H9 (cell line): ENCODE measurements at regions not wholly inside any gene's neighbourhood (a gene's known extent, or its start where the extent isn't known, plus 50 kb on each side); places are given as distances from the start of the nearest gene placed in this dataset.

ENCODE experiments used
- DNase-seq: peaks from one replicate; pipeline ENCODE4 v3.0.0-alpha.2; 2017
- H2AFZ ChIP-seq: one replicate; pipeline ENCODE4 v1.6.1; 2013; ENCODE audit warnings: mild to moderate bottlenecking, low read length, control low read depth, moderate library complexity
- H2AK5ac ChIP-seq: 2 replicates; pipeline ENCODE4 v1.6.1; 2013; ENCODE audit warnings: low read length, control low read depth, mixed read lengths; ENCODE audit not compliant: insufficient read length
- H2BK120ac ChIP-seq: one replicate; pipeline ENCODE4 v1.6.1; 2013; ENCODE audit warnings: low read depth, mild to moderate bottlenecking, low read length, control low read depth, inconsistent platforms; ENCODE audit not compliant: poor library complexity, severe bottlenecking
- H2BK12ac ChIP-seq: 2 replicates; pipeline ENCODE4 v1.6.1; 2013; ENCODE audit warnings: low read length, control low read depth, mixed read lengths, low read depth; ENCODE audit not compliant: insufficient read length
- H2BK15ac ChIP-seq: 2 replicates; pipeline ENCODE4 v1.6.1; 2013; ENCODE audit warnings: low read depth, low read length, control low read depth
- H2BK20ac ChIP-seq: one replicate; pipeline ENCODE4 v1.6.1; 2013; ENCODE audit warnings: low read depth, mild to moderate bottlenecking, low read length, control low read depth, inconsistent platforms; ENCODE audit not compliant: poor library complexity, severe bottlenecking
- H2BK5ac ChIP-seq: 2 replicates; pipeline ENCODE4 v1.6.1; 2013; ENCODE audit warnings: low read length, control low read depth, mixed read lengths; ENCODE audit not compliant: insufficient read length
- H3K14ac ChIP-seq: 2 replicates; pipeline ENCODE4 v1.6.1; 2013; ENCODE audit warnings: low read length, control low read depth; ENCODE audit not compliant: insufficient read depth
- H3K18ac ChIP-seq: 2 replicates; pipeline ENCODE4 v1.6.1; 2013; ENCODE audit warnings: low read depth, mild to moderate bottlenecking, mixed read lengths, low read length, control low read depth; ENCODE audit not compliant: insufficient read length
- H3K23ac ChIP-seq: 2 replicates; pipeline ENCODE4 v1.6.1; 2013; ENCODE audit warnings: low read length, control low read depth, mixed read lengths, low read depth; ENCODE audit not compliant: insufficient read length
- H3K23me2 ChIP-seq: 2 replicates; pipeline ENCODE4 v1.6.1; 2013; ENCODE audit warnings: low read depth, mild to moderate bottlenecking, mixed read lengths, low read length, control low read depth; ENCODE audit not compliant: insufficient read length, poor library complexity, severe bottlenecking
- H3K27ac ChIP-seq: 2 replicates; pipeline ENCODE4 v1.5.1; 2013; ENCODE audit warnings: low read length, control low read depth, mixed read lengths, low read depth; ENCODE audit not compliant: insufficient read length
- H3K27me3 ChIP-seq: 2 replicates; pipeline ENCODE4 v1.6.1; 2013; ENCODE audit warnings: low read length, control low read depth, inconsistent platforms; ENCODE audit not compliant: insufficient read depth
- H3K4ac ChIP-seq: 2 replicates; pipeline ENCODE4 v1.6.1; 2013; ENCODE audit warnings: low read depth, mild to moderate bottlenecking, control low read depth, inconsistent platforms, low read length, moderate library complexity
- H3K4me1 ChIP-seq: 2 replicates; pipeline ENCODE4 v1.6.1; 2013; ENCODE audit warnings: low read length, control low read depth, inconsistent platforms; ENCODE audit not compliant: insufficient read depth
- H3K4me2 ChIP-seq: 2 replicates; pipeline ENCODE4 v1.6.1; 2013; ENCODE audit warnings: low read length, control low read depth, mixed read lengths; ENCODE audit not compliant: insufficient read length, insufficient read depth
- H3K56ac ChIP-seq: 2 replicates; pipeline ENCODE4 v1.6.1; 2013; ENCODE audit warnings: low read depth, mild to moderate bottlenecking, mixed read lengths, low read length, control low read depth; ENCODE audit not compliant: insufficient read length
- H3K79me1 ChIP-seq: 2 replicates; pipeline ENCODE4 v1.6.1; 2013; ENCODE audit warnings: low read depth, mild to moderate bottlenecking, moderate library complexity, low read length, control low read depth, inconsistent platforms; ENCODE audit not compliant: insufficient read depth, poor library complexity, severe bottlenecking
- H3K79me2 ChIP-seq: 2 replicates; pipeline ENCODE4 v1.6.1; 2013; ENCODE audit warnings: low read length, control low read depth, inconsistent platforms; ENCODE audit not compliant: insufficient read depth
- H3K9ac ChIP-seq: 2 replicates; pipeline ENCODE4 v1.6.1; 2013; ENCODE audit warnings: low read length, control low read depth, mixed read lengths; ENCODE audit not compliant: insufficient read length; ENCODE audit errors: extremely low read depth
- H3K9me3 ChIP-seq: one replicate; pipeline ENCODE4 v1.6.1; 2013; ENCODE audit warnings: low read depth, low read length, inconsistent platforms; ENCODE audit not compliant: control insufficient read depth
- H3T11ph ChIP-seq: one replicate; pipeline ENCODE4 v1.6.1; 2013; ENCODE audit warnings: mild to moderate bottlenecking, low read length, control low read depth, inconsistent platforms
- H4K20me1 ChIP-seq: one replicate; pipeline ENCODE4 v1.6.1; 2013; ENCODE audit not compliant: control insufficient read depth, insufficient read length, insufficient read depth
- H4K5ac ChIP-seq: 2 replicates; pipeline ENCODE4 v1.6.1; 2013; ENCODE audit warnings: low read depth, mild to moderate bottlenecking, mixed read lengths, low read length, control low read depth; ENCODE audit not compliant: insufficient read length
- H4K8ac ChIP-seq: replicated peaks from 2 replicates; pipeline ENCODE4 v1.6.1; 2013; ENCODE audit warnings: low read length, control low read depth, mixed read lengths, low read depth; ENCODE audit not compliant: insufficient read length
- H4K91ac ChIP-seq: 2 replicates; pipeline ENCODE4 v1.6.1; 2013; ENCODE audit warnings: low read depth, mild to moderate bottlenecking, moderate library complexity, mixed read lengths, low read length, control low read depth; ENCODE audit not compliant: insufficient read length
- H3K27ac Mint-ChIP-seq, 3 experiments: 2 replicates in 2 of 3; 3 replicates in 1 of 3; pipeline ENCODE4 v1.8.0; 2020 to 2021; ENCODE audit warnings: mixed read lengths in 3 of 3, mild to moderate bottlenecking in 1 of 3, moderate library complexity in 1 of 3
- H3K27me3 Mint-ChIP-seq: 2 replicates; pipeline ENCODE4 v1.8.0; 2021; ENCODE audit warnings: low read depth, mild to moderate bottlenecking, moderate library complexity, mixed read lengths
- H3K36me3 Mint-ChIP-seq, 3 experiments: 2 replicates in 2 of 3; 3 replicates in 1 of 3; pipeline ENCODE4 v1.8.0; 2020 to 2021; ENCODE audit warnings: low read depth in 3 of 3, mixed read lengths in 3 of 3; ENCODE audit not compliant: insufficient read depth in 1 of 3
- H3K4me1 Mint-ChIP-seq, 2 experiments: 2 replicates each; pipeline ENCODE4 v1.8.0; 2020; ENCODE audit warnings: mixed read lengths in 2 of 2
- H3K4me3 Mint-ChIP-seq, 2 experiments: 2 replicates in 1 of 2; 3 replicates in 1 of 2; pipeline ENCODE4 v1.8.0; 2020 to 2021; ENCODE audit warnings: mild to moderate bottlenecking in 2 of 2, mixed read lengths in 2 of 2, moderate library complexity in 1 of 2
- H3K9me3 Mint-ChIP-seq, 2 experiments: 2 replicates in 1 of 2; 3 replicates in 1 of 2; pipeline ENCODE4 v1.8.0; 2020; ENCODE audit warnings: mild to moderate bottlenecking in 2 of 2, mixed read lengths in 2 of 2, moderate library complexity in 1 of 2
- CTCF ChIP-seq: fragments of 200-600 bp; sonication (generic); conservative IDR thresholded peaks from 3 replicates; pipeline ENCODE4 v1.8.0; 2021; ENCODE audit warnings: antibody characterized with exemption, mild to moderate bottlenecking
- whole genome bisulfite sequencing: extraction: QIAGEN DNeasy Blood & Tissue Kit; methylation state at CpG from one replicate; pipeline ENCODE4 v1.1.7; 2013; ENCODE audit warnings: missing lambda C conversion rate, low lambda C conversion rate, mixed read lengths; ENCODE audit not compliant: insufficient read length; ENCODE audit errors: extremely low coverage; 5-methylcytosine and 5-hydroxymethylcytosine counted together

- no peaks in the 10 kb centered on the region for H3K79me1 ChIP-seq
- H2AK5ac ChIP-seq, result no peak overlapping the region
- H3K14ac ChIP-seq, result no peak overlapping the region
- H3K4me1 ChIP-seq, result no peaks in the 10 kb centered on the region
- no CpG with 5 or more reads among the region's 3 CpGs for WGBS
- no peak overlapping the region for H4K8ac ChIP-seq
- no peak overlapping the region for H2BK5ac ChIP-seq
- H2BK120ac ChIP-seq, result no peak overlapping the region
- H3K27me3 ChIP-seq, result no peaks in the 10 kb centered on the region
- no peaks in the 10 kb centered on the region for H3K9me3 ChIP-seq
- H2AFZ ChIP-seq, result no peak overlapping the region
- no peak overlapping the region for H4K91ac ChIP-seq
- no peak overlapping the region for H2BK12ac ChIP-seq
- H2BK20ac ChIP-seq, result no peak overlapping the region
- no peak overlapping the region for H3K27ac Mint-ChIP-seq
- H2BK15ac ChIP-seq, result no peak overlapping the region
- no peaks in the 10 kb centered on the region for H3K79me2 ChIP-seq
- no peaks in the 10 kb centered on the region for H3K27me3 Mint-ChIP-seq
- H3K4me2 ChIP-seq, result no peak overlapping the region
- H3K18ac ChIP-seq, result no peak overlapping the region
- no peak for TF ChIP-seq CTCF
- DNase-seq, result no peak
- no peak overlapping the region for H3T11ph ChIP-seq
- H3K4me3 Mint-ChIP-seq, result no peak overlapping the region
- no peaks in the 10 kb centered on the region for H3K23me2 ChIP-seq
- H3K4me1 Mint-ChIP-seq, result no peaks in the 10 kb centered on the region
- no peak overlapping the region for H3K27ac ChIP-seq
- no peak overlapping the region for H3K56ac ChIP-seq
- H3K23ac ChIP-seq, result no peak overlapping the region
- no peak overlapping the region for H3K4ac ChIP-seq
- H4K20me1 ChIP-seq, result no peaks in the 10 kb centered on the region
- H4K5ac ChIP-seq, result no peak overlapping the region
- H3K36me3 Mint-ChIP-seq, result no peaks in the 10 kb centered on the region
- H3K9ac ChIP-seq, result no peak overlapping the region
- no peaks in the 10 kb centered on the region for H3K9me3 Mint-ChIP-seq
Measured at GRCh38 chr15:95375281-95375680, 955.2 kb upstream of the NR2F2 start.
